ENCODE measurements at regions not wholly inside any gene's neighbourhood (a gene's known extent, or its start where the extent isn't known, plus 50 kb on each side); places are given as distances from the start of the nearest gene placed in this dataset.

DNA sequence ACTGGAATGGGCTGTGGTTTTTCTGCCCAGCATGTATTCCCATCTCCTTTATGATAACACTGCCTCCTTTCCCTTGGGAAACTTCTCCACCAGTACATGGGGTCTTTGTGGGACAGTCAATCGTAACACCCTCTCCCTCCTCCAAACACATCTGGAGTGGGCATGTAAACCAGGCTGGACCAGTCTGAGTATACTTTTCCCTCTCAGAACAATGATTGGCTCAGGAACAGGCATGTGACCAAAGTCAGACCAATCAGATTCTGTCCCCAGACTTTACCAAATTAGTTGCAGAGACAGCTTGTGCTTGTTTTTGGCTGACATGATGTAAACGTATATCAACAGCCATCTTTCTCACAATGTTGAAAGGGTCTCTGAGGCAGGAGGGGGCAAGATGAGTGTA lies 97.1 kb upstream of the CRBN start:
- H3K36me3 ChIP-seq (ENCODE audit: control insufficient read depth, insufficient read depth, low read length), result no peaks in the 10 kb centered on the region
- no peaks in the 10 kb centered on the region for H3K4me1 ChIP-seq (ENCODE audit: control insufficient read depth, insufficient read depth, low read length, poor library complexity, severe bottlenecking)
- Mint-ChIP-seq H3K36me3 (no peaks in the 10 kb centered on the region), H3K27ac (no peak overlapping the region), H3K4me3 (no peak overlapping the region), H3K9me3 (peaks cover 0 to 4% (median 0%) of the 10 kb centered on the region in 7 donors), H3K27me3 (no peaks in the 10 kb centered on the region), H3K4me1 (no peaks in the 10 kb centered on the region)
- H3K27ac ChIP-seq (ENCODE audit: insufficient read depth, low read length, poor library complexity, severe bottlenecking), result no peak overlapping the region
- H3K27me3 ChIP-seq (ENCODE audit: control insufficient read depth, insufficient read depth, low read length), result no peaks in the 10 kb centered on the region
- no peaks in the 10 kb centered on the region for H3K9me3 ChIP-seq (ENCODE audit: control insufficient read depth in 2 of 2, low read length in 2 of 2)
- no peak for DNase-seq
- H3K4me3 ChIP-seq (ENCODE audit: low read depth, low read length), result no peak overlapping the region
- no peak for ATAC-seq (ENCODE audit: low read depth in 2 of 2)

DNA sequence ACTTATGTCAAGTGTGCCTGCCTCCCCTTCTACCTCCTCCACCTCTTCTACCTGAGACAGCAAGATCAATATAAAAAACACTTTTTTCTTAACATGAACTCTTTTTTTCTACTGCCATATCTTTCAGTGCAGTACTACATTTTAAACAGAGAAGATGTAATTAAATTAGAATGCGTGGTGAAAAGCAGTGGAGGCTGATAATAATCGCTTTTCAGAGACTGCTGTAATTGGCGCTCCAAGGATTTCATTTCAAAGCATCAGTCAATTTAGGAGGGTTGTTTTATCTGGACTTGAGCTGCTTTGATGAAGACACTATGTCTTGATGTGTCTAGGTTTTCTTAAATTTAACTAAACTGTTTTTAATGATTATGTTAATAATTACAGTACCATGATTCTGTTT lies 85.3 kb upstream of the CRBN start:
- no peak for DNase-seq
- no peak overlapping the region for H3K4me3 ChIP-seq (ENCODE audit: low read depth, low read length)
- Mint-ChIP-seq H3K27me3 (peaks cover 7% of the 10 kb centered on the region), H3K36me3 (no peaks in the 10 kb centered on the region), H3K27ac (no peak overlapping the region), H3K4me1 (no peaks in the 10 kb centered on the region), H3K9me3 (peaks cover 0 to 3% (median 0%) of the 10 kb centered on the region in 7 donors), H3K4me3 (no peak overlapping the region)
- H3K36me3 ChIP-seq (ENCODE audit: control insufficient read depth, insufficient read depth, low read length), result no peaks in the 10 kb centered on the region
- no peaks in the 10 kb centered on the region for H3K27me3 ChIP-seq (ENCODE audit: control insufficient read depth, insufficient read depth, low read length)
- H3K4me1 ChIP-seq (ENCODE audit: control insufficient read depth, insufficient read depth, low read length, poor library complexity, severe bottlenecking), result no peaks in the 10 kb centered on the region
- ATAC-seq (ENCODE audit: low read depth in 2 of 2), result no peak
- H3K27ac ChIP-seq (ENCODE audit: insufficient read depth, low read length, poor library complexity, severe bottlenecking), result no peak overlapping the region
- no peaks in the 10 kb centered on the region for H3K9me3 ChIP-seq (ENCODE audit: control insufficient read depth in 2 of 2, low read length in 2 of 2)

DNA sequence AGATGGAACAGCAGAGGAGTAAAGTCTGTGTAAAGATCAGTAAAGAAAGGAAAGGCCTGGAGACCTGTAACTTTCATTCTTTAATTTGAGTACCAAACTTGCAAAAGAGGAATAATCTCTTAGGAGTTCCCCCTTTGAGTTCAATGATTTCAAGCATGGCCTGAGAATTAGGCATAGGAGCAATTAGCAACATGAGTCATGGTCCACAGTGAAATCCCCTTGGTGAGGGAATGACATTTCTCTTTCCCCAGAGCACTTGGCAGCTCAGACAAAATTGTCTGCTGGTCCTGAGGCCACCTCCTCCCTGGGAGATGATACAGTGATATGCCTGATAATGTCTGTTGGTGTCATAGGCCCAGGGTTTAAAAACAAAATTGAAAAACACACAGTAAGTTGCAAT lies 81.4 kb upstream of the CRBN start:
- no peaks in the 10 kb centered on the region for H3K27me3 Mint-ChIP-seq
- H3K4me1 Mint-ChIP-seq, result no peaks in the 10 kb centered on the region
- H3K36me3 Mint-ChIP-seq, result no peaks in the 10 kb centered on the region
- H3K9me3 Mint-ChIP-seq, result no peaks in the 10 kb centered on the region
- Histone ChIP-seq H3K9me3 (ENCODE audit: control insufficient read depth in 2 of 2, low read length in 2 of 2) (no peaks in the 10 kb centered on the region), H3K27me3 (ENCODE audit: control insufficient read depth, insufficient read depth, low read length) (no peaks in the 10 kb centered on the region), H3K36me3 (ENCODE audit: control insufficient read depth, insufficient read depth, low read length) (no peaks in the 10 kb centered on the region), H3K27ac (ENCODE audit: insufficient read depth, low read length, poor library complexity, severe bottlenecking) (no peak overlapping the region), H3K4me3 (ENCODE audit: low read depth, low read length) (no peak overlapping the region), H3K4me1 (ENCODE audit: control insufficient read depth, insufficient read depth, low read length, poor library complexity, severe bottlenecking) (no peaks in the 10 kb centered on the region)
- DNase-seq, result no peak
- no peak overlapping the region for H3K27ac Mint-ChIP-seq
- no peak for ATAC-seq (ENCODE audit: low read depth in 2 of 2)
- no peak overlapping the region for H3K4me3 Mint-ChIP-seq

DNA sequence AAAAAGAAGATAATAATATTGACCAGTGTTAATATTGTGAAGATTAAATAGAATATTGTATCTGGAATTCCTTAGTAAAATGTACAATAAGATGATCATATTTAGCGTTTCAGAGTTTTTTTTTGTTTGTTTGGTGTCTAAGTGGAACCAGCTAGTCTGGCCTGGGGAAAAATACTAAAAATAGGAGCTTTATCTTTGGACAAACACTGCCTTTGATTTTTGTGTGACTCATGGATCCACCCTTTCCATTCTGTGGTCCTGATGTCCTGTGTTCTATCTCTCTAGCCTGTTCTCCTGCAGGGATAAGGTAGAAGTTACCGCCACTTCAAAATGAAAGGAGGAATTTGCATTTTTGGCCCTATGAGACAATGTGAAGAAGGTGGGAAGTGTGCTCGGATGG lies 79.7 kb upstream of the CRBN start:
- no peak for ATAC-seq (ENCODE audit: low read depth in 2 of 2)
- Mint-ChIP-seq H3K4me1 (no peaks in the 10 kb centered on the region), H3K27me3 (no peaks in the 10 kb centered on the region), H3K27ac (no peak overlapping the region), H3K4me3 (no peak overlapping the region), H3K9me3 (peaks cover 0 to 3% (median 0%) of the 10 kb centered on the region in 7 donors), H3K36me3 (no peaks in the 10 kb centered on the region)
- Histone ChIP-seq H3K9me3 (ENCODE audit: control insufficient read depth in 2 of 2, low read length in 2 of 2) (no peaks in the 10 kb centered on the region), H3K27ac (ENCODE audit: insufficient read depth, low read length, poor library complexity, severe bottlenecking) (no peak overlapping the region), H3K27me3 (ENCODE audit: control insufficient read depth, insufficient read depth, low read length) (no peaks in the 10 kb centered on the region), H3K4me3 (ENCODE audit: low read depth, low read length) (no peak overlapping the region), H3K36me3 (ENCODE audit: control insufficient read depth, insufficient read depth, low read length) (no peaks in the 10 kb centered on the region), H3K4me1 (ENCODE audit: control insufficient read depth, insufficient read depth, low read length, poor library complexity, severe bottlenecking) (no peaks in the 10 kb centered on the region)
- no peak for DNase-seq

DNA sequence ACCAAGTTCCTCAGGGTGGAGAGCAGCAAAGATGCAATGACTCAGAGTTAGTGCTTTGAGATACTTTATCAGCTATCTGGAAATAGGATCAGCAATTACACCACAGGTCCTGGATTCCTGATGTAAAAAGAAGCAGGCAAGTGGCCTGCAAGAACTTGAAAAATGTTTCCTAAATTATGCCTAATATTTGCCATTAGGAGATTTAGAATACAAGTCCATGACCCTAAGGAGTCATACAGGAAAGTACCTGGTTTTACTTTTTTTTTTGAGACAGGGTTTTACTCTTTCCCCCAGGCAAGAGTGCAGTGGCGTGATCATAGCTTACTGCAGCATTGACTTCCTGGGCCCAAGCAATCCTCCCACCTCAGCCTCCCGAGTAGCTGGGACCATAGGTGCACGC lies 78.8 kb upstream of the CRBN start:
- Mint-ChIP-seq H3K27me3 (no peaks in the 10 kb centered on the region), H3K4me1 (no peaks in the 10 kb centered on the region), H3K36me3 (no peaks in the 10 kb centered on the region), H3K27ac (no peak overlapping the region), H3K9me3 (peaks cover 0 to 3% (median 0%) of the 10 kb centered on the region in 7 donors), H3K4me3 (no peak overlapping the region)
- Histone ChIP-seq H3K4me1 (ENCODE audit: control insufficient read depth, insufficient read depth, low read length, poor library complexity, severe bottlenecking) (no peaks in the 10 kb centered on the region), H3K4me3 (ENCODE audit: low read depth, low read length) (no peak overlapping the region), H3K27me3 (ENCODE audit: control insufficient read depth, insufficient read depth, low read length) (no peaks in the 10 kb centered on the region), H3K27ac (ENCODE audit: insufficient read depth, low read length, poor library complexity, severe bottlenecking) (no peak overlapping the region), H3K9me3 (ENCODE audit: control insufficient read depth in 2 of 2, low read length in 2 of 2) (no peaks in the 10 kb centered on the region), H3K36me3 (ENCODE audit: control insufficient read depth, insufficient read depth, low read length) (no peaks in the 10 kb centered on the region)
- no peak for DNase-seq
- ATAC-seq (ENCODE audit: low read depth in 2 of 2), result no peak

DNA sequence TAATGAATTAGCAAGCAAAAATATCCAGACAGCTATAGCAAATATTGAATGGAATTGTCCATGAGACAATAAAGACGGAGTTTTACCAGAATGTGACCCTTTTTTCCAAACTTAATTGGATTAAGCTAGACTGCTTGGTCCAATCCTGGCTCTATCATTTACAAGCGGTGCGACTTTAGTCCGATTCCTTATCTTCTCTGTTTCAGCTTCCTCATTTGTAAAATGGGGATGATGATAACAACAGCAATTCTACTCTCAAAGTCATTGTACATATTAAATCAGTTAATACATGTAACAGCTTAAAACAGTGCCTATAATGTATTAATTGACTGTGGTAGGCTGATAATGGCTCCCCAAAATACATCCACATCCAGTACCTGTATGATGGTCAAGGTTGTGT lies 62.1 kb upstream of the CRBN start:
- Histone ChIP-seq H3K9me3 (ENCODE audit: control insufficient read depth in 2 of 2, low read length in 2 of 2) (no peaks in the 10 kb centered on the region), H3K27ac (ENCODE audit: insufficient read depth, low read length, poor library complexity, severe bottlenecking) (no peak overlapping the region), H3K4me3 (ENCODE audit: low read depth, low read length) (no peak overlapping the region), H3K4me1 (ENCODE audit: control insufficient read depth, insufficient read depth, low read length, poor library complexity, severe bottlenecking) (no peaks in the 10 kb centered on the region), H3K27me3 (ENCODE audit: control insufficient read depth, insufficient read depth, low read length) (no peaks in the 10 kb centered on the region), H3K36me3 (ENCODE audit: control insufficient read depth, insufficient read depth, low read length) (no peaks in the 10 kb centered on the region)
- ATAC-seq (ENCODE audit: low read depth in 2 of 2), result no peak
- Mint-ChIP-seq H3K27me3 (peaks cover 7% of the 10 kb centered on the region), H3K9me3 (no peaks in the 10 kb centered on the region), H3K4me3 (no peak overlapping the region), H3K4me1 (no peaks in the 10 kb centered on the region), H3K27ac (no peak overlapping the region), H3K36me3 (no peaks in the 10 kb centered on the region)
- DNase-seq, result no peak

DNA sequence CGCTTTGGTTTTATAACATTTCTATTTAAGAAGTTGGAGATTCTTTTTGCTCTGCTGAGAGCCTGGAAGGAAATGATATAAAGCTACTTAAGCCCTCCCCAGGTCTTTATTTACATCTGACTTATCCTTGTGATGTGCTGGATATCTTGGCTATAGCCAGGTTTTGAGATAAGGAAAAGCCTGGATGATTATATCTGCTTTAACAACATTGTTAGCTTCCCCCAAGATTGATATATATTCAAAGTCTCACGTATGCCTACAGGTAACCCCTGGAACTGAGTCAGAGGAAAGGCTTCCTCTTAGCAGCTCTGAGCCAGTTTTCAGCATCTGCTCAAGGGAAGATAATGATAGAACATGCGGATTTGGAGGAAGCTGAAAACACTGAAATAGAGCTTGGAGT lies 61.5 kb upstream of the CRBN start:
- H3K27ac ChIP-seq (ENCODE audit: insufficient read depth, low read length, poor library complexity, severe bottlenecking), result no peak overlapping the region
- Mint-ChIP-seq H3K9me3 (no peaks in the 10 kb centered on the region), H3K36me3 (no peaks in the 10 kb centered on the region), H3K27me3 (peaks cover 7% of the 10 kb centered on the region), H3K4me1 (no peaks in the 10 kb centered on the region), H3K4me3 (no peak overlapping the region), H3K27ac (no peak overlapping the region)
- DNase-seq (no peak), ATAC-seq (ENCODE audit: low read depth in 2 of 2) (no peak)
- H3K4me1 ChIP-seq (ENCODE audit: control insufficient read depth, insufficient read depth, low read length, poor library complexity, severe bottlenecking), result no peaks in the 10 kb centered on the region
- H3K9me3 ChIP-seq (ENCODE audit: control insufficient read depth in 2 of 2, low read length in 2 of 2), result no peaks in the 10 kb centered on the region
- no peaks in the 10 kb centered on the region for H3K27me3 ChIP-seq (ENCODE audit: control insufficient read depth, insufficient read depth, low read length)
- no peak overlapping the region for H3K4me3 ChIP-seq (ENCODE audit: low read depth, low read length)
- no peaks in the 10 kb centered on the region for H3K36me3 ChIP-seq (ENCODE audit: control insufficient read depth, insufficient read depth, low read length)

DNA sequence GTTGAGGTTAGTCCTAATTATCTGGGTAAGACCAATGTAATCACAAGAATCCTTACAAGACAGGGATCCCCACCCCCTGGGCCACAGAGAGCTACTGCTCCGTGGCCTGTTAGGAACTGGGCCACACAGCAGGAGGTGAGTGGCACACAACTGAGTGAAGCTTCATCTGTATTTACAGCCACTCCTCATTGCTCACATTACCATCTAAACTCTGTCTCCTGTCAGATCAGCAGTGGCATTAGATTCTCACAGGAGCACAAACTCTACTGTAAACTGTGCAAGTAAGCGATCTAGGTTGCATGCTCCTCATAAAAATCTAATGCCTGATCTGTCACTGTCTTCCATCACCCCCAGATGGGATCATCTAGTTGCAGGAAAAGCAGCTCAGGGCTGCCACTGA lies 58.5 kb upstream of the CRBN start:
- H3K4me3 Mint-ChIP-seq, result no peak overlapping the region
- H3K9me3 ChIP-seq (ENCODE audit: control insufficient read depth in 2 of 2, low read length in 2 of 2), result no peaks in the 10 kb centered on the region
- DNase-seq, result no peak
- H3K36me3 ChIP-seq (ENCODE audit: control insufficient read depth, insufficient read depth, low read length), result no peaks in the 10 kb centered on the region
- no peaks in the 10 kb centered on the region for H3K27me3 ChIP-seq (ENCODE audit: control insufficient read depth, insufficient read depth, low read length)
- ATAC-seq (ENCODE audit: low read depth in 2 of 2), result no peak
- no peaks in the 10 kb centered on the region for H3K9me3 Mint-ChIP-seq
- H3K4me1 ChIP-seq (ENCODE audit: control insufficient read depth, insufficient read depth, low read length, poor library complexity, severe bottlenecking), result no peaks in the 10 kb centered on the region
- H3K4me1 Mint-ChIP-seq, result no peaks in the 10 kb centered on the region
- H3K27ac Mint-ChIP-seq, result no peak overlapping the region
- no peak overlapping the region for H3K27ac ChIP-seq (ENCODE audit: insufficient read depth, low read length, poor library complexity, severe bottlenecking)
- H3K27me3 Mint-ChIP-seq, result peaks cover 4% of the 10 kb centered on the region
- H3K36me3 Mint-ChIP-seq, result no peaks in the 10 kb centered on the region
- no peak overlapping the region for H3K4me3 ChIP-seq (ENCODE audit: low read depth, low read length)
